GM12872 (cell line): ENCODE measurements at regions not wholly inside any gene's neighbourhood (a gene's known extent, or its start where the extent isn't known, plus 50 kb on each side); places are given as distances from the start of the nearest gene placed in this dataset.

ENCODE experiments used
- CTCF ChIP-seq: IDR thresholded peaks from 3 replicates; pipeline ENCODE4 v1.5.1; 2011; ENCODE audit warnings: low read depth, mild to moderate bottlenecking, low read length, moderate library complexity; ENCODE audit not compliant: insufficient read depth

- no peak for TF ChIP-seq CTCF
Measured at GRCh38 chr16:51401673-51402072, 250.6 kb upstream of the SALL1 start.

- no peak for TF ChIP-seq CTCF
Measured at GRCh38 chr16:51399908-51400670, 249.0 kb upstream of the SALL1 start.

GRCh38 chr16:51394421-51394820 is 243.4 kb upstream of the SALL1 start:
- no peak for TF ChIP-seq CTCF

- no peak for TF ChIP-seq CTCF
Measured at GRCh38 chr16:51393381-51394005, 242.4 kb upstream of the SALL1 start.

GRCh38 chr16:51392521-51393187 is 241.6 kb upstream of the SALL1 start:
- no peak for TF ChIP-seq CTCF

- no peak for TF ChIP-seq CTCF
Measured at GRCh38 chr16:51391798-51392511, 240.9 kb upstream of the SALL1 start.

GRCh38 chr16:51390877-51391276 is 239.8 kb upstream of the SALL1 start:
- no peak for TF ChIP-seq CTCF
